Neural cell (in vitro differentiated cells): ENCODE measurements at regions not wholly inside any gene's neighbourhood (a gene's known extent, or its start where the extent isn't known, plus 50 kb on each side); places are given as distances from the start of the nearest gene placed in this dataset.

Source experiments
- H2AFZ ChIP-seq: fragments of 200-600, 300-800 bp; sonication (generic), shearing (Covaris generic); 2 replicates; pipeline ENCODE4 v1.6.0; 2014; ENCODE audit warnings: low read depth, mild to moderate bottlenecking, antibody characterized with exemption, low read length, moderate library complexity
- H3F3A ChIP-seq: fragments of 200-600 bp; shearing (Covaris generic); 2 replicates; pipeline ENCODE4 v1.6.1; 2016; ENCODE audit warnings: mild to moderate bottlenecking, moderate library complexity, mixed read lengths, antibody characterized with exemption, low read length; ENCODE audit not compliant: insufficient read depth, poor library complexity, severe bottlenecking
- H3K27ac ChIP-seq: fragments of 200-600, 300-800 bp; sonication (generic), shearing (Covaris generic); 2 replicates; pipeline ENCODE4 v1.5.1; 2014; ENCODE audit warnings: mild to moderate bottlenecking, low read length, moderate library complexity
- H3K27me3 ChIP-seq: fragments of 300-800, 200-600 bp; sonication (generic), shearing (Covaris generic); 2 replicates; pipeline ENCODE4 v1.6.0; 2014; ENCODE audit warnings: mild to moderate bottlenecking, low read depth, low read length, moderate library complexity; ENCODE audit not compliant: insufficient read depth
- H3K36me3 ChIP-seq: fragments of 300-800, 200-600 bp; sonication (generic), shearing (Covaris generic); 2 replicates; pipeline ENCODE4 v1.5.1; 2014; ENCODE audit warnings: mild to moderate bottlenecking, antibody characterized with exemption, low read length, moderate library complexity; ENCODE audit not compliant: insufficient read depth
- H3K4me2 ChIP-seq: fragments of 300-800, 200-600 bp; sonication (generic), shearing (Covaris generic); 2 replicates; pipeline ENCODE4 v1.6.0; 2014; ENCODE audit warnings: mild to moderate bottlenecking, low read length
- H3K4me3 ChIP-seq: fragments of 300-800, 200-600 bp; sonication (generic), shearing (Covaris generic); 2 replicates; pipeline ENCODE4 v1.5.1; 2014; ENCODE audit warnings: mild to moderate bottlenecking, low read length, moderate library complexity
- H3K79me2 ChIP-seq: fragments of 200-600 bp; shearing (Covaris generic); replicated peaks from 2 replicates; pipeline ENCODE4 v1.6.0; 2014; ENCODE audit warnings: mild to moderate bottlenecking, low read length, moderate library complexity; ENCODE audit not compliant: insufficient read depth
- H3K9ac ChIP-seq: fragments of 300-800, 200-600 bp; sonication (generic), shearing (Covaris generic); 2 replicates; pipeline ENCODE4 v1.6.1; 2016; ENCODE audit warnings: mild to moderate bottlenecking, low read length, mixed read lengths
- H3K9me2 ChIP-seq: fragments of 200-600 bp; shearing (Covaris generic); 2 replicates; pipeline ENCODE4 v1.6.1; 2016; ENCODE audit warnings: mild to moderate bottlenecking, low read length, mixed read lengths; ENCODE audit not compliant: insufficient read depth
- H3K9me3 ChIP-seq: fragments of 200-600, 300-800 bp; sonication (generic), shearing (Covaris generic); 2 replicates; pipeline ENCODE4 v1.6.1; 2016; ENCODE audit warnings: mild to moderate bottlenecking, mixed run types, low read length, moderate library complexity, mixed read lengths
- H4K20me1 ChIP-seq: fragments of 200-600 bp; shearing (Covaris generic); 2 replicates; pipeline ENCODE4 v1.6.1; 2016; ENCODE audit warnings: mild to moderate bottlenecking, mixed run types; ENCODE audit not compliant: insufficient read depth
- EP300 ChIP-seq: fragments of 450-650 bp; conservative IDR thresholded peaks from 2 replicates; pipeline ENCODE4 v1.6.1; 2014; ENCODE audit warnings: antibody characterized with exemption, mild to moderate bottlenecking, moderate library complexity; ENCODE audit not compliant: poor library complexity, severe bottlenecking
- EZH2 ChIP-seq: fragments of 200-600, 300-800 bp; shearing (Covaris generic), sonication (generic); IDR thresholded peaks from 2 replicates; pipeline ENCODE4 v1.6.1; 2014; ENCODE audit warnings: antibody characterized with exemption, low read length, borderline replicate concordance, mild to moderate bottlenecking; ENCODE audit not compliant: insufficient read depth, poor library complexity, severe bottlenecking
- MXI1 ChIP-seq: fragments of 450-650 bp; conservative IDR thresholded peaks from 2 replicates; pipeline ENCODE4 v1.6.1; 2014; ENCODE audit warnings: antibody characterized with exemption, mild to moderate bottlenecking; ENCODE audit not compliant: poor library complexity, severe bottlenecking
- POLR2AphosphoS5 ChIP-seq: IDR thresholded peaks from 2 replicates; pipeline ENCODE4 v1.6.1; 2012
- RAD21 ChIP-seq: fragments of 450-650 bp; conservative IDR thresholded peaks from 2 replicates; pipeline ENCODE4 v1.6.1; 2014; ENCODE audit warnings: antibody characterized with exemption, mild to moderate bottlenecking, moderate library complexity
- REST ChIP-seq: IDR thresholded peaks from 2 replicates; pipeline ENCODE4 v1.6.1; 2012; ENCODE audit warnings: borderline replicate concordance
- SMC3 ChIP-seq: fragments of 450-650 bp; conservative IDR thresholded peaks from 2 replicates; pipeline ENCODE4 v1.6.1; 2014; ENCODE audit warnings: antibody characterized with exemption, mild to moderate bottlenecking, moderate library complexity; ENCODE audit not compliant: poor library complexity
- TAF1 ChIP-seq: IDR thresholded peaks from 2 replicates; pipeline ENCODE4 v1.6.1; 2012; ENCODE audit warnings: low read depth
- TF ChIP-seq, protein P1 (sequence below): fragments of 450-650 bp; IDR thresholded peaks from 2 replicates; pipeline ENCODE4 v1.5.1; 2014; ENCODE audit warnings: antibody characterized with exemption, mild to moderate bottlenecking, moderate library complexity; ENCODE audit not compliant: poor library complexity, severe bottlenecking

DNA sequence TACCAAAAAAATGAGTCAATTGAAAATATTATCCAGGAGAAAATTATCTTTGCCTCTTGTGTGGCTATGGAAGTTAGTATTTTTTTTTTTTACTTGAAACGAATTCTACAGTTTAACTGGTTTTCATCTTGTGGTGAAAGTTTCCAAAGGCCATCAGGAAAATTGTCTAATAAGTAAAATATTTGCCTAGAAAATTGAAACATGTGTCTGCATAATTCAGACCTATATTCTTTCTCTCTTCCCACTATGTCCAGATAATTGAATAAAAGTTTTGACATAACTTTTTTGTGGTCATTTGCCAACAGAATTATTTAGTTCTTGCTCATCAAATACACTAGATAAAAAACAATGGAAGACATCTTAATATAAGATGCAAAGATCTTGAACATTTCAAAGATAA, 321.5 kb upstream of the RPS23 start:
- H3K27ac ChIP-seq: no peak overlapping the region
- H3K27me3 ChIP-seq: no peaks in the 10 kb centered on the region
- H4K20me1 ChIP-seq: no peaks in the 10 kb centered on the region
- H3K4me3 ChIP-seq: no peak overlapping the region
- H2AFZ ChIP-seq: no peak overlapping the region
- H3K9ac ChIP-seq: no peak overlapping the region
- H3K36me3 ChIP-seq: no peaks in the 10 kb centered on the region
- TF ChIP-seq RAD21 (no peak), MXI1 (no peak), POLR2AphosphoS5 (no peak), TAF1 (no peak), REST (no peak), EP300 (no peak), EZH2 (no peak), SMC3 (no peak)
- TF ChIP-seq, protein P1, sequence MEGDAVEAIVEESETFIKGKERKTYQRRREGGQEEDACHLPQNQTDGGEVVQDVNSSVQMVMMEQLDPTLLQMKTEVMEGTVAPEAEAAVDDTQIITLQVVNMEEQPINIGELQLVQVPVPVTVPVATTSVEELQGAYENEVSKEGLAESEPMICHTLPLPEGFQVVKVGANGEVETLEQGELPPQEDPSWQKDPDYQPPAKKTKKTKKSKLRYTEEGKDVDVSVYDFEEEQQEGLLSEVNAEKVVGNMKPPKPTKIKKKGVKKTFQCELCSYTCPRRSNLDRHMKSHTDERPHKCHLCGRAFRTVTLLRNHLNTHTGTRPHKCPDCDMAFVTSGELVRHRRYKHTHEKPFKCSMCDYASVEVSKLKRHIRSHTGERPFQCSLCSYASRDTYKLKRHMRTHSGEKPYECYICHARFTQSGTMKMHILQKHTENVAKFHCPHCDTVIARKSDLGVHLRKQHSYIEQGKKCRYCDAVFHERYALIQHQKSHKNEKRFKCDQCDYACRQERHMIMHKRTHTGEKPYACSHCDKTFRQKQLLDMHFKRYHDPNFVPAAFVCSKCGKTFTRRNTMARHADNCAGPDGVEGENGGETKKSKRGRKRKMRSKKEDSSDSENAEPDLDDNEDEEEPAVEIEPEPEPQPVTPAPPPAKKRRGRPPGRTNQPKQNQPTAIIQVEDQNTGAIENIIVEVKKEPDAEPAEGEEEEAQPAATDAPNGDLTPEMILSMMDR: no peak
- no peaks in the 10 kb centered on the region for H3K9me2 ChIP-seq
- no peaks in the 10 kb centered on the region for H3K79me2 ChIP-seq
- no peaks in the 10 kb centered on the region for H3F3A ChIP-seq
- H3K9me3 ChIP-seq: no peaks in the 10 kb centered on the region
- no peak overlapping the region for H3K4me2 ChIP-seq

DNA sequence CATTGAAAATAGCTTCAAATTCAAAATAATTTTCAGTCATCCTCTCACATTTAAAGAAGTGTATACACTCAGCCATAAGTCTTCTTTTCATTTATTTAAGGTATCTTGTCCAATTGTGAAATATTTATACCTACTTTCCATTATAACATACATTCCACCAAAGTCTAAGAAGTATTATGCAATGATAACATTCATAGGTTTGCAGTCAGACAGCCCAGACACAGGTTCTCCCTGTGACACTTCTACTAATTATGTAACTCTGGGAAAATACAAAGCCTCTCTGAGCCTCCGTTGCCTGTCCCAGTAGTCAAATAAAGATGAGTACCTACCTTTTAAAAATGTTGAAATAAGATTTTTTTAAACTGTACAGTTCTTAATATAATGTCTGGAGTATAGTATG, 320.9 kb upstream of the RPS23 start:
- TF ChIP-seq MXI1: no peak
- no peak for TF ChIP-seq SMC3
- no peak for TF ChIP-seq EP300
- Histone ChIP-seq H3K9me2 (no peaks in the 10 kb centered on the region), H3K9me3 (no peaks in the 10 kb centered on the region), H3K27ac (no peak overlapping the region), H4K20me1 (no peaks in the 10 kb centered on the region), H3K27me3 (no peaks in the 10 kb centered on the region), H2AFZ (no peak overlapping the region), H3F3A (no peaks in the 10 kb centered on the region), H3K9ac (no peak overlapping the region), H3K4me2 (no peak overlapping the region), H3K79me2 (no peaks in the 10 kb centered on the region), H3K4me3 (no peak overlapping the region), H3K36me3 (no peaks in the 10 kb centered on the region)

DNA sequence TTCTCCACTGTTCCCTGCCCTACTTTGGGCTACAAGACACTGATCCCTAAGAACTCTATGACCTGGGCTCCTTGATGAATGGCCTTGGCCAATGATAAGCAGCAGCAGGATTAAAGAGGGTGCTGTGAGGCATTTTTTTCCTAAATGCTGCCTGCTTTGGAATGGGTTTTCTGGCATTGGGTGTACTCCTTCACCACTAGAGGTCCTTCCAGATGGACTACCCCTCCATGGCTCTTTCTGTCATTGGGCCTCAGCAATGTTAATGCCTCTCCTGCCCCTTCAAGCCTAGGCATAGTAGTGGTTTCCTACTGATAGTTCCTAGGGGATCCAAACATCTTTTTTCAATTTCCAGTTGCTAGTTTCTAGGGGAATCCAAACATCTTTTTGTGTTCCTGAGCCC, 319.3 kb upstream of the RPS23 start:
- no peaks in the 10 kb centered on the region for H3K36me3 ChIP-seq

More for the DNA sequence above, 319.3 kb upstream of the RPS23 start:
- Histone ChIP-seq H2AFZ (no peak overlapping the region), H3K4me2 (no peak overlapping the region), H3K9me2 (no peaks in the 10 kb centered on the region), H3F3A (no peaks in the 10 kb centered on the region), H3K9ac (no peak overlapping the region), H3K27ac (no peak overlapping the region), H3K79me2 (no peaks in the 10 kb centered on the region), H3K27me3 (no peaks in the 10 kb centered on the region), H4K20me1 (no peaks in the 10 kb centered on the region), H3K4me3 (no peak overlapping the region), H3K9me3 (no peaks in the 10 kb centered on the region)
- no peak for TF ChIP-seq EP300
- TF ChIP-seq REST: no peak
- TF ChIP-seq, protein P1: no peak
- no peak for TF ChIP-seq SMC3
- TF ChIP-seq RAD21: no peak
- TF ChIP-seq POLR2AphosphoS5: no peak
- TF ChIP-seq TAF1: no peak
- TF ChIP-seq MXI1: no peak
- TF ChIP-seq EZH2: no peak
